Sigmoid colon (tissue), 6 donors: ENCODE measurements at regions not wholly inside any gene's neighbourhood (a gene's known extent, or its start where the extent isn't known, plus 50 kb on each side); places are given as distances from the start of the nearest gene placed in this dataset.

Experiments used
- DNase-seq: peaks from one replicate; pipeline ENCODE4 v3.0.0-alpha.2; 2019
- H3K27ac ChIP-seq, 4 donors: fragments of 200-600 bp; sonication (generic); one replicate each; pipeline ENCODE4 v1.5.1; 2016 to 2019; ENCODE audit warnings: mild to moderate bottlenecking in 1 of 4
- H3K27me3 ChIP-seq, 3 donors: fragments of 200-600 bp; sonication (generic); one replicate each; pipeline ENCODE4 v1.5.1; 2019; ENCODE audit warnings: mild to moderate bottlenecking in 1 of 3
- H3K36me3 ChIP-seq, 4 donors: fragments of 200-600 bp; sonication (generic); one replicate each; pipeline ENCODE4 v1.5.1; 2016 to 2019
- H3K4me1 ChIP-seq, 4 donors: fragments of 200-600 bp; sonication (generic); one replicate each; pipeline ENCODE4 v1.5.1; 2017 to 2019
- H3K4me3 ChIP-seq, 4 donors: fragments of 200-600 bp; sonication (generic); one replicate each; pipeline ENCODE4 v1.5.1; 2017 to 2019; ENCODE audit warnings: mild to moderate bottlenecking in 2 of 4, moderate library complexity in 1 of 4
- H3K9me3 ChIP-seq, 4 donors: fragments of 200-600 bp in 3 of 4; sonication (generic) in 3 of 4; one replicate each; pipeline versions ENCODE4 v1.5.1 to v1.6.1; 2013 to 2019
- CTCF ChIP-seq, 4 experiments: fragments of 450-650 bp in 3 of 4; fragments of 200-600 bp in 1 of 4; IDR thresholded peaks; one replicate each; pipeline ENCODE4 v1.5.1; 2016 to 2019; ENCODE audit warnings: antibody characterized with exemption in 4 of 4, mild to moderate bottlenecking in 3 of 4, moderate library complexity in 2 of 4
- EP300 ChIP-seq, 4 donors: sonication (generic); formaldehyde crosslinking; IDR thresholded peaks; one replicate each; pipeline ENCODE4 v1.6.1; 2017; ENCODE audit warnings: antibody characterized with exemption in 4 of 4
- POLR2A ChIP-seq, 2 donors: fragments of 450-650 bp; IDR thresholded peaks; one replicate each; pipeline ENCODE4 v1.6.1; 2016; ENCODE audit warnings: antibody characterized with exemption in 2 of 2, mild to moderate bottlenecking in 2 of 2, moderate library complexity in 2 of 2
- POLR2AphosphoS5 ChIP-seq, 4 donors: sonication (generic); formaldehyde crosslinking; IDR thresholded peaks; one replicate each; pipeline ENCODE4 v1.6.1; 2017; ENCODE audit warnings: antibody characterized with exemption in 4 of 4
- WGBS, 2 donors: extraction: QIAGEN DNeasy Blood & Tissue Kit; methylation state at CpG; one replicate each; pipeline ENCODE4 v1.1.7; 2013; 5-methylcytosine and 5-hydroxymethylcytosine counted together
- intact Hi-C: fragments of 100-400 bp; cut with DNase I; formaldehyde crosslinking; loops from one replicate; pipeline ENCODE4 v1.15.1; 2023
- donor health status: healthy with polysubstance abuse.
- donor health status: healthy.

DNA sequence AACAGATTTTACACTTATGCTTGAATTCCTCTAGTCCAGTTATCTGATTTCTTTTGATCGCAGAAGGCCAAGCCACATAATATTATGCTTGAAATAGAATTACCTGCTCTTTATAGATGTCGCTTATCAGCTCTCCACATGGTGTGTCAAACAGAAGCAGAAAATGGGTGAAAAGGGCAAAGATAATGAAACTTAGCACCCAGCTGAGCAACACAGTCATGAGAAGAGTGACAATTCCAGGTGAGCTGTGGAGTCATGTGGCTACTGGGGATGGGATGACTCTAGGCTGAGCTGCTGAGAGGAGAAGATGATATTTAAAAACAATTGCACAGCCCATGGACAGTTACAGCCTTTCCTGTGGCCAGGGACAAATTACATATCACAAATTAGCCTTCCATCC is 398.7 kb upstream of the PDZRN3 start:
- no peak for TF ChIP-seq POLR2AphosphoS5 (IDR thresholded peaks at IDR 0.05)
- no peak for TF ChIP-seq CTCF (IDR thresholded peaks at IDR 0.05)
- no peak for TF ChIP-seq POLR2A (IDR thresholded peaks at IDR 0.05)
- no peak for TF ChIP-seq EP300 (IDR thresholded peaks at IDR 0.05)
- Histone ChIP-seq H3K4me3 (no peak overlapping the region), H3K4me1 (no peaks in the 10 kb centered on the region), H3K9me3 (peaks cover 0 to 2% (median 0%) of the 10 kb centered on the region in 4 donors), H3K36me3 (no peaks in the 10 kb centered on the region), H3K27me3 (no peaks in the 10 kb centered on the region), H3K27ac (no peak overlapping the region)
- no peak for DNase-seq
- intact Hi-C loops, result no loop called here
- WGBS, 2 donors, result 93 to 96% methylated on average over 2 of the region's 2 CpGs

DNA sequence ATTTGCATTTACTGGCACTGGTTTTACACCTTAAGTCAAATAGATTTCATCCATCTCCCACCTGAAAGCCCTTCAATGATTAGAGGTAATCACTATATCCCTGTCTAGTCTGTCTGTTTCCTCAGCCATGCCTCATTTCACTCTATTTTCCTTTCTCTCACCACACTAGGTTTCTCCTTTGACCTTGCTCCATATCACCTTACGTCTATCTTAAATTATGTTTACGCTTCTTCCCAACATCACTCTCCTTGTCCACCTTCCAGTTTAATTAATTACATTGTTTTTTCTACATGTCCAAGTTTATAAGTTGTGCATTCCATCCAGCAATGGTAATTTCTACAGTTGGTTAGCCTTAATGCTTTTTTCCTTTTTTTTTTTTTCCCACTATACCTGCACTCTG is 396.7 kb upstream of the PDZRN3 start:
- Histone ChIP-seq H3K4me3 (no peak overlapping the region), H3K27ac (no peak overlapping the region), H3K9me3 (peaks cover 0 to 2% (median 0%) of the 10 kb centered on the region in 4 donors), H3K4me1 (no peaks in the 10 kb centered on the region), H3K27me3 (no peaks in the 10 kb centered on the region), H3K36me3 (no peaks in the 10 kb centered on the region)
- DNase-seq, result no peak
- intact Hi-C loops, result no loop called here
- TF ChIP-seq POLR2A (IDR thresholded peaks at IDR 0.05), result no peak
- no peak for TF ChIP-seq EP300 (IDR thresholded peaks at IDR 0.05)
- TF ChIP-seq POLR2AphosphoS5 (IDR thresholded peaks at IDR 0.05), result no peak
- no peak for TF ChIP-seq CTCF (IDR thresholded peaks at IDR 0.05)
- WGBS, 2 donors, result 88 to 91% methylated on average over 2 of the region's 2 CpGs

DNA sequence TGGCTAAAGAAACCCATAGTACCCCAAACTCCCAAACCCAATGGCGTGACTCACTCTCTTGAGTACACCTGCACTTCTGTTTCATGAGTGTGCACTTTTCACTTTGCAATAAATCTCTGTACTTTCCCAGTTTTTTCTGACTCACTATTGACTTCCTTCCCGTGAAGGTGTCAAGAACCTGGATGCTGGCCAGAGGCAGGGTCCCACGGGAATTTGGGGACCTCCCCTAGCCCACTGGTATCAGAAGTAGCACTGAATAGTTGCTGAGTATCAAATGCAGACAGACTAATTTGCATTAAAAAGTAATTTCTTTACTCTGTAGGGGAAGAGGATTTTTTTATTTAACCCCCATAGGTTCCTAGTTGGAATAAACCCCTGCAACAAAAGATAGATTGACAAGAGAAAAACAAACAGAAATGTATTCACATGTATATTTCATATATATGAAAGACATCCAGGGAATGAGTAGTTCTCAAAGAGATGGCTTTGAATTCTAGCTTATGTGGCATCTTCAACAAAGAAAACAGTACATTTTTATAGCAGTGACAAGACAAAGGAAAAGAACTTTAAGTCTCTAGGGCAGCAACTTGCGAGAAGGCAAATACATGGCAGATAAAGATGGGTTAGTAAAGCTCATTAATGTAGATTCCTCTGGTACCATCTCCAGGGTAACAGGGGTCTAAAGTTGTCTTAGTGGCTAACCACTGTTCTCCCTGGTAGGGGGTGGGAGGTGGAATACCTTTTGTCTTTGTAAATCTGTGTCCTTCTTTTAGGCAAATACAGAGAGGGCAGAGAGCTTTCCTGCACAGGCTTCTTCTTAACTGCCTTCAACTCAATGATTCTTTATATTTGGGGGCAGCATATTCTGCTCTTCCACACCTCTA is 385.5 kb upstream of the PDZRN3 start:
- no peaks in the 10 kb centered on the region for H3K36me3 ChIP-seq
- no peak for TF ChIP-seq POLR2A (IDR thresholded peaks at IDR 0.05)
- no peaks in the 10 kb centered on the region for H3K4me1 ChIP-seq
- intact Hi-C loops, result no loop called here
- H3K27me3 ChIP-seq, result no peaks in the 10 kb centered on the region
- H3K4me3 ChIP-seq, result no peak overlapping the region
- H3K9me3 ChIP-seq, result no peaks in the 10 kb centered on the region
- WGBS, 2 donors, result 69 to 77% methylated on average over 4 of the region's 4 CpGs
- no peak for DNase-seq
- H3K27ac ChIP-seq, result no peak overlapping the region

DNA sequence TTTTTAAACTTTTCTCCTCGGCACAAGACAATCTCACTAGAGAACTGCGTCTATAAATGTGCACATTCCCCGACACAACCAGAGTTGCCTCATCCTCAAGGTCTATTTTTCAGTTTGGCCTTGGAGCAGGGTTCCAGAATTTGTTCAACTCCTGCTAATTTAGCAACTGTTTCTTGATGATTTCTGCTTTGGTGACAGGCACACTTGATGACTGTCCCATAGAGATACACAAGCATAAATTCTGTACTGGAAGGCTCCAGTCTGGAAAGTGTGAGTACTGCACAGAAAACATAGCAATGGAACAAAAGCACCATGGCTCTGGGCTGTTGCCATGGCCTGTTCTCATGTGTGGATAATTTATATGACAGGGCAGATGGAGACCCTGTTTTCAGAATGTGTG is 379.6 kb upstream of the PDZRN3 start:
- Histone ChIP-seq H3K27me3 (no peaks in the 10 kb centered on the region), H3K36me3 (no peaks in the 10 kb centered on the region), H3K4me1 (no peaks in the 10 kb centered on the region), H3K27ac (no peak overlapping the region), H3K9me3 (no peaks in the 10 kb centered on the region), H3K4me3 (no peak overlapping the region)
- 81 to 87% methylated on average over 3 of the region's 3 CpGs for WGBS, 2 donors
- TF ChIP-seq POLR2A (IDR thresholded peaks at IDR 0.05) (no peak), POLR2AphosphoS5 (IDR thresholded peaks at IDR 0.05) (no peak), CTCF (IDR thresholded peaks at IDR 0.05) (no peak), EP300 (IDR thresholded peaks at IDR 0.05) (no peak)
- intact Hi-C loops, result no loop called here
- no peak for DNase-seq

GRCh38 chr3:74003734-74004133 is 379.0 kb upstream of the PDZRN3 start:
- Histone ChIP-seq H3K36me3 (no peaks in the 10 kb centered on the region), H3K9me3 (no peaks in the 10 kb centered on the region), H3K4me1 (no peaks in the 10 kb centered on the region), H3K27ac (no peak overlapping the region), H3K27me3 (no peaks in the 10 kb centered on the region), H3K4me3 (no peak overlapping the region)
- 85% methylated on average over 5 of the region's 5 CpGs for WGBS, 2 donors
- intact Hi-C loops, result no loop called here
- TF ChIP-seq POLR2A (IDR thresholded peaks at IDR 0.05) (no peak), EP300 (IDR thresholded peaks at IDR 0.05) (no peak), CTCF (IDR thresholded peaks at IDR 0.05) (no peak), POLR2AphosphoS5 (IDR thresholded peaks at IDR 0.05) (no peak)
- DNase-seq, result no peak
